Activated CD4-positive, CD25-positive, alpha-beta regulatory T cell treated with anti-CD3 and anti-CD28 coated beads, Interleukin-2, amount 50 U/mL, for 72 hours (primary cell): ENCODE measurements at regions not wholly inside any gene's neighbourhood (a gene's known extent, or its start where the extent isn't known, plus 50 kb on each side); places are given as distances from the start of the nearest gene placed in this dataset.

ENCODE experiments used
- DNase-seq: peaks from one replicate; pipeline ENCODE4 v3.0.0; 2021

DNA sequence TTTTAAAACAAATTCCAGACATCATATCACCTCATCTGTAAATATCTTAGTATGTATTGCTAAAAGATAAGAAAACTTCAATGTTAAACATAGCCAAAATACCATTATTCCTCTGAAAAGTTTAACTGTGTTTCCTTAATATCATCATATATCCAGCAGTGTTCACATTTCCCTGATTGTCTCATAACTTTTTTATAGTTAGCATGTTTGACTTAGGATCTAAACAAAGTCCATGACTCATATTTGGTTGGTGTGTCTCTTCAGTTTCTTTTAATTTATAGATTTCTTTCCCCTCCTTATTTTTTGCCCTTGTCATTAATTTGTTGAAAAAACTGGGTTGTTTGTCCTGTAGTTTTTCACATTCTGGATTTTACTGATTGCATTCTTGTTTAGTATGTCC lies 163.0 kb downstream of the RPS12 start:
- DNase-seq: no peak

DNA sequence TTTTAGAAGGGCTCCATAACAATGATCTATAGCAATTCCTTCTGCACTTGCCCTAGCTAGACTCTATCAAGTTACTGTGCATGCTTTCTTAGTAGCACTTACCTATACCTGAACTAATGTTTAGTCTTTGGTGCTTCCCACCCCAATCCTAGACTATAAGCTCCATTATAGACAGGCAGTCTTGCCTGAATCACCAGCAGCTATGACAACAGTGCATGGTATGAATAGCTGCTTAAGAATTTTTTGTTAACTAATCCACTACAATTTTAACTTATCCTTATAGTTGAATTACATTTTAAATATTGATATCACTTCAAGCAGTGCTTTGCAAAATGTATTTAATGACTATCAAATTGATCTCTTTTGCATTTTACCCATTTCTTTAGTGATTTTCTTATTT lies 164.3 kb downstream of the RPS12 start:
- DNase-seq: no peak

DNA sequence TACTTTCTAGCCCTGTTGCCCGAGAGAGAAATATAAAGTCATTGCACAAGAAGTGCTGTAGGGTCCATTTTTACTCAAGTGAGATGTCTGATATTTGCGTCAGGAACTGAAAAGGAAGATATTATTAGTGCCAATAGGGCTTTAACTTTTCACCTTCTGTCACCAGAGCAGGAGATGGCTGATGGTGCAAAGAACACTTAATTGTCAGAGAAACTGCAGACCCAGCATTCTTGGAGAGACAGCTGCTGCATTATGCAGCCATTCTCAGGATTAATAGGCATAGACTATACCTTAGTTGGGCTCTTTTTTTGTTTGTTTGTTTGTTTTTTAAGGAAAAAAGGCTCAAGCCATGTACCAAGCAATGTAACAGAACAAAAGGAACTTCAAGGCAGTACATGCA lies 179.4 kb downstream of the RPS12 start:
- DNase-seq: no peak

GRCh38 chr6:132995009-132995408 lies 180.6 kb downstream of the RPS12 start:
- DNase-seq: no peak

DNA sequence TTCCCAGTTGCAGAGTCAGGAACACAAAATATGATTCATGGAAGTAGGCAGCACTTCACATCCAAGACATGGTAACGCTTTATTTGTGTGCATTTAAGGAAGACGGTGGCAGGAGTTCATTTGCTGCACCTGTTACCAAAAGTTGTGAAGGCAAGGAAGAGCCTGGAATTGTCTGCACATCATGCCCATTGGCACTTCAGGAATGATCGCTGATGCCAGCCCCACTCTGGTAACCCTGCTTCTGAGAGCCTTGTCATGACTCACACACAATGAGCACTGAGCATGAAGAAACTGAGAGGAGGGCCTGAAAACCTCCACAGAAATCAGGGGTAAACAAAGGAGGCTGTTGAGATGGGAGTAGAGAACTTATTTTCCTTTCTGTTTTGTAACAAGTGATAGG lies 181.1 kb downstream of the RPS12 start:
- no peak for DNase-seq

DNA sequence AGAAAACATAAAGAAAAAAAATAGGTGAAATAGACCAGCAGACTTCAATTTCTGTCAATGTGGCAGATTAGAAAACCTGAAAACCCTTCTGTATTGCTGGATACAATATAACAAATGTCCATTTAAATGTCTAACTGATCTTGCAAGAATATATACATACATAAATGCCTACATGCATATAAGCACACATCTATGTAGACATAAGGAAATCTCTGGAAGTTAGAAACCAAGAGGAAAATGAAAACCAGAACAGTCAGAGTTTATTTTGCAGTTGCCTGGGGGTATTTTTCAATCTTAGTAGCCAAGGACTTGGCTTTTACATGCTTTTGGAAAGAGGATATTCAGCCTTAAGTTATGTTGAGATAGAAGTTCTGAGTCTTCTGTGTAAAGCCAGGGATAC lies 184.0 kb downstream of the RPS12 start:
- no peak for DNase-seq

- no peak for DNase-seq
Measured at GRCh38 chr6:133001040-133001565, 186.7 kb downstream of the RPS12 start.

GRCh38 chr6:133004304-133004884 lies 190.0 kb downstream of the RPS12 start:
- DNase-seq: no peak

DNA sequence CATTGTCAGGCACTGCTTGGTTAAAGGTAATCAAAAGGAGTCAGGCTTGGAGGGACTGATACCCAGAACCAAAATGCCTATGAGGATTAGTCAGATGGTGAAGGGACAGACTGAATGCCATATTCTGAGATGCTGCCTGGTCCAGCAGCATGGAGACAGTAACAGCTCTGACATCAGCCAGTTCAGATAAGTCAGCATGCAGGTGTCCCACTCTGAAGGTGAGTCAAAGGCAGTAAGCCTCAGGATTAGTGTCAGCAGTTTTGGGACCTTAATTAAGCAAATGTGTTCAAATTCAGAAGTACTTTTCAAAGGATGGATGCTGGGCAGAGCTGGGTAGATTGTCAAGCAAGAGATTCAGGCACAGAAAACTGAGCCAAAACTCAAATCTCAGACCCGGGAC lies 198.4 kb downstream of the RPS12 start:
- no peak for DNase-seq

- no peak for DNase-seq
Measured at GRCh38 chr6:133016631-133017030, 202.3 kb downstream of the RPS12 start.

GRCh38 chr6:133017581-133017980 lies 203.2 kb downstream of the RPS12 start:
- no peak for DNase-seq

DNA sequence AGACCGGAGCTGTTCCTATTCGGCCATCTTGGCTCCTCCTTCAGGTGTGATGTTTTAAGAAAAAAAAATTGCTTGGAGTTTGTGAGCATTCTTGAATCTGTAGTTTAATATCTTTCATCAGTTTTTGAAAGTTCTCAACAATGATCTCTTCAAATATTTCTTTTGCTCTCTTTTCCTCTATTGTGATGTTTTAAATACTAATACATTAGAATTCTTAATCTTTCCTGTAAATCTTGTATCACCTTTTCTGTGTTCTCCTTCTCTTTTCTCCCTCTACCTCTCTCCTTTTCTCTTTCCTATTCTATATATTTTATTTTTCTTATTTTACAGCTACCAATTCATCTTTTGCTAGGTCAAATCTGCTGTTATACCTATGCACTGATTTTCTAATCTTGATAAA lies 212.3 kb downstream of the RPS12 start:
- DNase-seq: no peak

DNA sequence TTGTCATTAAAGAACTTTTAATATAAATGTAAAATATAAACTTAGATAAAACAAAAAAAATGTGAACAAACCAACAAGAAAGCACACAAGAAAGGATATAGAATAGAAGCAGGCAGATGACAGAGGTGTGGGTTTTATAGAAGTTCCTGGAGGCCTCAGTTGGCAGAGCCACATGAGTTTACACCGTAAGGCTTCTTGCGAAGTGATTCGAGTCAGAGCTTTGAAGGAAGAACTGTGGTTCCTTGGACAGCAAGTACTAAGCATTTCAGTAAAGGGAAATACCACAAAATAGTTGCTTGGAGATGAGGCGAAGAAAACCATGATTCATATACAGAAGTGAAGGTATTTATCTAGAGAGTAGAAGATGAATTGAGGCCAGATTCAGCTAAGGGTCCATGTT lies 207.9 kb upstream of the EYA4 start:
- DNase-seq: no peak

GRCh38 chr6:133034509-133035206 lies 206.5 kb upstream of the EYA4 start:
- DNase-seq: no peak

DNA sequence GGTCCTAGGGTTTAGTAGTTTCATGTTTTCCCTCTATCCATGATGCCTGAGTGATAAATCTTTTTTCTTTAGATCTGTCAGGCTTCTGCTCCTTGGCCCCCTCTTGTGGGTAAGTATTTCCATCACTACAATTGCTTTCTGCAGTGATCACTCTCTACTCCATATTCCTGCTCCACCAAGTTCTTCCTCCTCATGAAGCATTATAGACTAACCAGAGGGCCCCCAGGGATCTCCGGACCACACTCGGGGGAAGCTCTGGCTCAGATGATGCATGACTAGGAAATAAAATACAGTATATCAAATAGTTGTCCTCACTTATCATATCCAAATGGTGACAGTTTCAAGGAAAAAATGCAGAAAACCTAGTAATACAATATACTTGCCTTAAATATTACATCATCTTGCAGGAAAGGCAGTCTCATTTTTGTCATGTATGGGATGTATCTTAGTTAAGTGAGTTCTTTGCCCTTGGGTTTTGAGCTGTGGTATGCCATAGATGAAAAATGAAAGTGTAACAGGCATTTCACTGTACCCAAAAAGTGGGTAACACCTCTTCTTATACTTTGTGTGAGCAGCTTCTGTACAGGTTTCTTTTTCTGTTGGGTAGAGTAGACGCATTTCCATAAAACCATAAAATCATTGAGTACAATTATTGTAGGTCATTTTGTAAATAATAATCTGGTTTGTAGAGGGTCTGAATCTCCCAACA lies 200.9 kb upstream of the EYA4 start:
- no peak for DNase-seq

DNA sequence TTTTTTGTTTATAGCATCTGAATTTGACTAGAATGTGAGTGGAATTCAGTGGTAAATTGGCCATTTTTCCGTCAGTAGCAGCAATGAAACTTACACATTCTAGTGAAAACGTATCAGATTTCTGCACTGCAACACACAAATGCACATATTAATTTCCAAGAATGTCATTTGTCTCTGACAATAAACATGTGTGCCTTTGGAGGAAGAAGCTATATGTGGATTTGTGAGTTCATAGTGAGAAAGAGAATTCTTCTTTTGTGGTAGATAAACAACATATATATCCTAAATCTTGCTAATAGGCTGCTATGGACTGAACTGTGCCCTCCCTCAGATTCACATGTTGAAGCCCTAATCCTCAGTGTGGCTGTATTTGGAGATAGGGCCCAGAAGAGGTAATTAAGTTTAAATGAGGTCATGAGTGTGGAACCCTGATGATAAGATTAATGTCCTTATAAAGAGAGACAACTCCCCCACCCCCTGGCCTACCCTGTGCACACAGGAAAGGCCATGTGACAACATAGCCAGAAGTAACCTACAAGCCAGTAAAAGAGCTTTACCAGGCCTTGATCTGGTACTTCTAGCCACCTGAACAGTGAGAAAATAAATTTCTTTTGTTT lies 200.2 kb upstream of the EYA4 start:
- no peak for DNase-seq

DNA sequence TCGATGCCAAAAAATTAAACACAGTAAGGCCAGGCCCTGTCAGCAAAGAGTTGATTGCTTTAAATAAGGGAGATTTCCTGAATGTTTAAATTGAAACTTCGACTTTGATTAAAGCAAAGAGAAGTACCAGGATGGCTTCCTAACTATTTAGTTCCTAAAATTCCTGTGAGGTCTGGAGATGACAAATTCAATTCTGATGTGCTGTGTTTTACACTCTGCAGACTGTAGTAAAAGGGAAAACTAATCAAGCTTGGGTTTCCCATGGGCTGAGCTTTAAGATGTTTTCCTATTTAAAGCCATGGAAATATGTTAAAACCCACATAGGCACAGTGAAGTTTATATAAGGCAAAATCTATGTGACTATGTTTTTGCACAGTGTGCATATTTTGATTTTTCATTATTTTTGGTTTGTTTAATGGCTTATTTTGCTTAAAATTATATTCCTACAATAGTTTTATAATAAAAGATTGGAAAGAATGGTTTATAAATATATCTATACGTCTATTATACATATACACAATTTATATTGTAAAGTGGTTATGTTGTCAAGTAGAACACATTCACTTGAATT lies 198.5 kb upstream of the EYA4 start:
- no peak for DNase-seq

DNA sequence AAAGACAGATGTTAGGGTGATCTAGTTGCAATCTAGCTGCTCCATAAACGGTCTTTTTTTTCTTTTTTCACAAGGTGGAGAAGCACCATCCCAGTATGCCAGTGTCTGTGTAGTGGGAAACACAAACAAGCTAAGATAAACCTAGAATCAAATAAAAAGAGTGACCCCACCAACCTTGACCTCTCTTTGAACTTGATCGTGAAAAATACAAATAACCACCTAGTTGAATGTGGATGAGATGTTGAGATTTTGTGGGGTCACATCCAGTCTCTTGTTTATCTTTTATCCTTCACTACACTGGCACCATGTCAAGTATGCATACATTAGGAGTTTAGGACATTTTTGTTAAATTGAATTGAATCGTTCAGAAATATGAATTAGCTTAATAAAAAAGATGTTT lies 194.6 kb upstream of the EYA4 start:
- no peak for DNase-seq

GRCh38 chr6:133047065-133047665 lies 194.0 kb upstream of the EYA4 start:
- DNase-seq: no peak

GRCh38 chr6:133047706-133048105 lies 193.5 kb upstream of the EYA4 start:
- no peak for DNase-seq

DNA sequence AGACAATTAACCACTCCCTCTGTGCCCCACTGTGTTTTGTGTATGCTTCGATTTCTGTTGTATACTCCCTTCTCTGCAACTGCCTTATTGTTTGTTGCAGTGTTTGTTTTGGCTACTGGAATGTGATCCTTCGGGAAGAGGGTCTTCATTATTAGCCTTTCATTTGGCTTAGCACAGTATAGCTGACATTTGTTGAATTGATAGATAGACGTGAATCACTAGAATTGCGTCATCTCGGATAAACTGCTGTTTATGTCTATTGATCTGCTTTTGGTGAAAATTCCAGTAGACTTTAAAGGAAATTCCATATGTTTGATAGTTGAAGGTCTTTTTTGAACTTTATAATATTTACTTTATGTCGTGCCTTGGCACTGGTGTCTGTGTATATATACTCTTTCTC lies 189.9 kb upstream of the EYA4 start:
- no peak for DNase-seq

- no peak for DNase-seq
Measured at GRCh38 chr6:133052465-133052864, 188.7 kb upstream of the EYA4 start.

GRCh38 chr6:133055441-133055966 lies 185.7 kb upstream of the EYA4 start:
- no peak for DNase-seq
